ENCODE measurements at regions not wholly inside any gene's neighbourhood (a gene's known extent, or its start where the extent isn't known, plus 50 kb on each side); places are given as distances from the start of the nearest gene placed in this dataset.
A peak's percentile ranks its signal among the peaks of the same experiment; 100 is the strongest.
"Not testable (repeated sequence)": the region's sequence is repeated elsewhere in the genome, so short reads cannot be mapped to it uniquely, and the experiment has no call there.

GRCh38 chr5:124957063-124957462 is 210.6 kb upstream of the ZNF608 start:
- intact Hi-C loops (cut with DNase I, micrococcal nuclease), result no loop called here
- Histone ChIP-seq H3K36me3 (ENCODE audit: low read depth) (no peaks in the 10 kb centered on the region), H3K4me3 (no peak overlapping the region), H3K4me1 (ENCODE audit: low read depth) (no peaks in the 10 kb centered on the region), H3K9me3 (no peaks in the 10 kb centered on the region)
- DNase-seq, result no peak
- no peak for ATAC-seq
- no peak for TF ChIP-seq CTCF (IDR thresholded peaks at IDR 0.05)

GRCh38 chr5:124960266-124960665 is 213.8 kb upstream of the ZNF608 start:
- Histone ChIP-seq H3K9me3 (no peaks in the 10 kb centered on the region), H3K4me1 (ENCODE audit: low read depth) (no peaks in the 10 kb centered on the region), H3K36me3 (ENCODE audit: low read depth) (no peaks in the 10 kb centered on the region), H3K4me3 (no peak overlapping the region)
- intact Hi-C loops (cut with DNase I, micrococcal nuclease), result no loop called here
- ATAC-seq (no peak), DNase-seq (no peak)
- no peak for TF ChIP-seq CTCF (IDR thresholded peaks at IDR 0.05)

DNA sequence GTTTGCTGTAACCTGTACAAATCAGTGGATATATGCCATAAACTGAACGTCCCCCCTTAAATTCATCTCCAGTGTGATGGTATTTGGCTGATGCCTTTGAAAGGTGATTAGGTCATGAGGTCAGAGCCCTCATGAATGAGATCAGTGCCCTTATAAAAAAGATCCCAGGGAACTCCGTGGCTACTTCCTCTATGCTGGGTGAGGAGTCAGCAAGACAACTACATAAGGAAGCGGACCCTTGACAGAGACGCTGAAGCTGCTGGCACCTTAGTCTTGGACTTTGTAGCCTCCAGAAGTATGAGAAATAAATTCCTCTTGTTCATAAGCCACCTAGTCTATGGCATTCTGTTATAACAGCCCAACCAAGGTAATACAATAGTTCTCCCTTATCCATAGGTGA is 215.1 kb upstream of the ZNF608 start:
- TF ChIP-seq CTCF (IDR thresholded peaks at IDR 0.05), result no peak
- ATAC-seq, result no peak
- no peaks in the 10 kb centered on the region for H3K4me1 ChIP-seq (ENCODE audit: low read depth)
- H3K36me3 ChIP-seq (ENCODE audit: low read depth), result no peaks in the 10 kb centered on the region
- DNase-seq, result no peak
- intact Hi-C loops (cut with DNase I, micrococcal nuclease), result no loop called here
- no peaks in the 10 kb centered on the region for H3K9me3 ChIP-seq
- H3K4me3 ChIP-seq, result no peak overlapping the region

- Histone ChIP-seq H3K36me3 (ENCODE audit: low read depth) (no peaks in the 10 kb centered on the region), H3K9me3 (no peaks in the 10 kb centered on the region), H3K4me3 (no peak overlapping the region), H3K4me1 (ENCODE audit: low read depth) (no peaks in the 10 kb centered on the region)
- intact Hi-C loops (cut with DNase I, micrococcal nuclease), result no loop called here
- ATAC-seq, result no peak
- no peak for TF ChIP-seq CTCF (IDR thresholded peaks at IDR 0.05)
- DNase-seq, result no peak
Measured at GRCh38 chr5:124962111-124962510, 215.7 kb upstream of the ZNF608 start.

- H3K36me3 ChIP-seq (ENCODE audit: low read depth), result no peaks in the 10 kb centered on the region
- ATAC-seq, result no peak
- H3K4me3 ChIP-seq, result no peak overlapping the region
- TF ChIP-seq CTCF (IDR thresholded peaks at IDR 0.05), result no peak
- intact Hi-C loops (cut with DNase I, micrococcal nuclease), result no loop called here
- no peaks in the 10 kb centered on the region for H3K4me1 ChIP-seq (ENCODE audit: low read depth)
- H3K9me3 ChIP-seq, result no peaks in the 10 kb centered on the region
- DNase-seq, result no peak
Measured at GRCh38 chr5:124962735-124963134, 216.3 kb upstream of the ZNF608 start.

GRCh38 chr5:124963236-124963919 is 216.9 kb upstream of the ZNF608 start:
- Histone ChIP-seq H3K4me1 (ENCODE audit: low read depth) (no peaks in the 10 kb centered on the region), H3K9me3 (no peaks in the 10 kb centered on the region), H3K4me3 (no peak overlapping the region), H3K36me3 (ENCODE audit: low read depth) (no peaks in the 10 kb centered on the region)
- peak in 1 of 3 donors; percentile 18 for DNase-seq
- intact Hi-C loops (cut with DNase I, micrococcal nuclease), result no loop called here
- no peak for ATAC-seq
- TF ChIP-seq CTCF (IDR thresholded peaks at IDR 0.05), result no peak

GRCh38 chr5:124966741-124967140 is 220.3 kb upstream of the ZNF608 start:
- ATAC-seq; H3K4me1 ChIP-seq (ENCODE audit: low read depth); H3K36me3 ChIP-seq (ENCODE audit: low read depth); H3K9me3 ChIP-seq; intact Hi-C loops (cut with DNase I, micrococcal nuclease); H3K4me3 ChIP-seq; DNase-seq: not testable (repeated sequence)

- intact Hi-C loops (cut with DNase I, micrococcal nuclease); H3K9me3 ChIP-seq; DNase-seq; H3K4me3 ChIP-seq; H3K4me1 ChIP-seq (ENCODE audit: low read depth); ATAC-seq; H3K36me3 ChIP-seq (ENCODE audit: low read depth): not testable (repeated sequence)
Measured at GRCh38 chr5:124970381-124970780, 223.9 kb upstream of the ZNF608 start.

All from mucosa of descending colon (tissue), 3 donors.